HEK293 (cell line): ENCODE measurements at regions not wholly inside any gene's neighbourhood (a gene's known extent, or its start where the extent isn't known, plus 50 kb on each side); places are given as distances from the start of the nearest gene placed in this dataset.

Experiments used
- CTCF ChIA-PET: fragments of 350-600 bp; formaldehyde crosslinking; extraction: SDS; loops from one replicate; lab custom pipeline; 2021; ENCODE audit warnings: antibody characterized with exemption; lab: Yijun Ruan, JAX
- POLR2A ChIA-PET: fragments of 300-600 bp; formaldehyde crosslinking; extraction: SDS; loops from one replicate; lab custom pipeline; 2020; ENCODE audit warnings: antibody characterized with exemption, inconsistent platforms; lab: Yijun Ruan, JAX
- H3K27ac ChIP-seq: fragments of 200-500 bp; sonication (Bioruptor generic); 2 replicates; pipeline ENCODE4 v1.5.1; 2014; ENCODE audit warnings: low read depth, low read length, control low read depth, inconsistent platforms; ENCODE audit errors: extremely low read depth
- H3K36me3 ChIP-seq, 2 experiments: fragments of 200-500 bp in 1 of 2; sonication (Bioruptor generic) in 1 of 2; 1 replicate in 1 of 2; 2 replicates in 1 of 2; pipeline ENCODE4 v1.5.1; 2014 to 2017; ENCODE audit warnings: inconsistent platforms in 2 of 2, low read length in 2 of 2; ENCODE audit not compliant: control insufficient read depth in 2 of 2, insufficient read depth in 1 of 2
- H3K4me1 ChIP-seq: fragments of 200-500 bp; sonication (Bioruptor generic); 2 replicates; pipeline ENCODE4 v1.5.1; 2014; ENCODE audit warnings: mild to moderate bottlenecking, low read length, inconsistent platforms; ENCODE audit not compliant: control insufficient read depth, insufficient read depth
- H3K4me3 ChIP-seq: 2 replicates; pipeline ENCODE4 v1.5.1; 2011; ENCODE audit warnings: low read depth, mild to moderate bottlenecking, control low read depth, low read length, moderate library complexity
- H3K9me3 ChIP-seq: fragments of 200-500 bp; sonication (Bioruptor generic); 2 replicates; pipeline ENCODE4 v1.5.1; 2014; ENCODE audit warnings: low read depth, low read length, inconsistent platforms; ENCODE audit not compliant: control insufficient read depth, insufficient read depth
- TSHZ1 ChIP-seq: fragments of 450-650 bp; formaldehyde crosslinking; IDR thresholded peaks from 2 replicates; pipeline ENCODE4 v1.5.1; 2016; ENCODE audit warnings: missing biosample characterization, missing genetic modification characterization, borderline replicate concordance
- ZBTB44 ChIP-seq: fragments of 450-650 bp; IDR thresholded peaks from 2 replicates; pipeline ENCODE4 v1.5.1; 2018; ENCODE audit warnings: missing biosample characterization, mild to moderate bottlenecking, missing genetic modification characterization
- ZNF148 ChIP-seq: fragments of 450-650 bp; formaldehyde crosslinking; IDR thresholded peaks from 2 replicates; pipeline ENCODE4 v1.5.0; 2017; ENCODE audit warnings: missing biosample characterization, missing genetic modification characterization, borderline replicate concordance
- ZNF169 ChIP-seq: fragments of 450-650 bp; formaldehyde crosslinking; IDR thresholded peaks from 2 replicates; pipeline ENCODE4 v1.5.1; 2016; ENCODE audit warnings: missing biosample characterization, missing genetic modification characterization
- ZNF221 ChIP-seq: fragments of 450-650 bp; formaldehyde crosslinking; IDR thresholded peaks from 2 replicates; pipeline ENCODE4 v1.5.1; 2017; ENCODE audit warnings: missing biosample characterization, missing genetic modification characterization, borderline replicate concordance
- ZNF366 ChIP-seq: fragments of 450-650 bp; formaldehyde crosslinking; conservative IDR thresholded peaks from 2 replicates; pipeline ENCODE4 v1.5.1; 2016; ENCODE audit warnings: missing biosample characterization, missing genetic modification characterization
- ZNF488 ChIP-seq: fragments of 450-650 bp; formaldehyde crosslinking; IDR thresholded peaks from 2 replicates; pipeline ENCODE4 v1.5.1; 2016; ENCODE audit warnings: missing biosample characterization, missing genetic modification characterization
- ZNF548 ChIP-seq: fragments of 450-650 bp; formaldehyde crosslinking; IDR thresholded peaks from 2 replicates; pipeline ENCODE4 v1.5.1; 2016; ENCODE audit warnings: missing biosample characterization, missing genetic modification characterization
- ZNF580 ChIP-seq: fragments of 450-650 bp; formaldehyde crosslinking; IDR thresholded peaks from 2 replicates; pipeline ENCODE4 v1.5.1; 2016; ENCODE audit warnings: missing biosample characterization, missing genetic modification characterization
- ZNF76 ChIP-seq: fragments of 450-650 bp; formaldehyde crosslinking; IDR thresholded peaks from 2 replicates; pipeline ENCODE4; 2016; ENCODE audit warnings: low read depth, missing biosample characterization, missing genetic modification characterization, borderline replicate concordance
- ZSCAN4 ChIP-seq: fragments of 450-650 bp; formaldehyde crosslinking; IDR thresholded peaks from 2 replicates; pipeline ENCODE4 v1.5.1; 2017; ENCODE audit warnings: missing biosample characterization, missing genetic modification characterization

GRCh38 chr7:17042211-17042610 lies 160.4 kb upstream of the AGR3 start:
- Histone ChIP-seq H3K27ac (no peak overlapping the region), H3K36me3 (no peaks in the 10 kb centered on the region), H3K4me3 (no peak overlapping the region), H3K4me1 (peaks cover 10% of the 10 kb centered on the region), H3K9me3 (no peaks in the 10 kb centered on the region)
- ChIA-PET POLR2A (no interaction called here), CTCF (no interaction called here)
- TF ChIP-seq ZNF76 (tag by site-specific recombination) (no peak), ZNF580 (tag by site-specific recombination) (no peak), ZNF548 (tag by site-specific recombination) (no peak), ZBTB44 (tag by site-specific recombination) (no peak), TSHZ1 (tag by site-specific recombination) (no peak), ZNF148 (tag by site-specific recombination) (no peak), ZNF221 (tag by site-specific recombination) (no peak), ZNF169 (tag by site-specific recombination) (no peak), ZSCAN4 (tag by site-specific recombination) (no peak)
- TF ChIP-seq, all 188 proteins: peak for 0

GRCh38 chr7:17043012-17043877 lies 161.5 kb upstream of the AGR3 start:
- ChIA-PET CTCF (interaction anchor here (0.7 kb wide), 1 partner anchor 66 kb away, joined by 3 read pairs; no protein-coding TSS in a partner anchor), POLR2A (no interaction called here)
- Histone ChIP-seq H3K9me3 (no peaks in the 10 kb centered on the region), H3K4me1 (peaks cover 10% of the 10 kb centered on the region), H3K27ac (no peak overlapping the region), H3K36me3 (no peaks in the 10 kb centered on the region), H3K4me3 (no peak overlapping the region)
- TF ChIP-seq ZNF488 (no peak), ZNF366 (tag by site-specific recombination) (peak; percentile 77)
